ENCODE measurements at regions not wholly inside any gene's neighbourhood (a gene's known extent, or its start where the extent isn't known, plus 50 kb on each side); places are given as distances from the start of the nearest gene placed in this dataset.

- no peak for DNase-seq (ENCODE audit: low spot score)
- H3K27ac ChIP-seq: no peak overlapping the region
- TF ChIP-seq, protein P1, sequence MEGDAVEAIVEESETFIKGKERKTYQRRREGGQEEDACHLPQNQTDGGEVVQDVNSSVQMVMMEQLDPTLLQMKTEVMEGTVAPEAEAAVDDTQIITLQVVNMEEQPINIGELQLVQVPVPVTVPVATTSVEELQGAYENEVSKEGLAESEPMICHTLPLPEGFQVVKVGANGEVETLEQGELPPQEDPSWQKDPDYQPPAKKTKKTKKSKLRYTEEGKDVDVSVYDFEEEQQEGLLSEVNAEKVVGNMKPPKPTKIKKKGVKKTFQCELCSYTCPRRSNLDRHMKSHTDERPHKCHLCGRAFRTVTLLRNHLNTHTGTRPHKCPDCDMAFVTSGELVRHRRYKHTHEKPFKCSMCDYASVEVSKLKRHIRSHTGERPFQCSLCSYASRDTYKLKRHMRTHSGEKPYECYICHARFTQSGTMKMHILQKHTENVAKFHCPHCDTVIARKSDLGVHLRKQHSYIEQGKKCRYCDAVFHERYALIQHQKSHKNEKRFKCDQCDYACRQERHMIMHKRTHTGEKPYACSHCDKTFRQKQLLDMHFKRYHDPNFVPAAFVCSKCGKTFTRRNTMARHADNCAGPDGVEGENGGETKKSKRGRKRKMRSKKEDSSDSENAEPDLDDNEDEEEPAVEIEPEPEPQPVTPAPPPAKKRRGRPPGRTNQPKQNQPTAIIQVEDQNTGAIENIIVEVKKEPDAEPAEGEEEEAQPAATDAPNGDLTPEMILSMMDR (IDR thresholded peaks at IDR 0.05): no peak
- H3K4me3 ChIP-seq: no peak overlapping the region
Observed at GRCh38 chr9:108014353-108014752, 524.8 kb upstream of the KLF4 start.

GRCh38 chr9:108012886-108013665, 523.5 kb upstream of the KLF4 start:
- H3K27ac ChIP-seq: no peak overlapping the region
- DNase-seq (ENCODE audit: low spot score): no peak
- H3K4me3 ChIP-seq: no peak overlapping the region
- TF ChIP-seq, protein P1 (IDR thresholded peaks at IDR 0.05): no peak

- H3K4me3 ChIP-seq: no peak overlapping the region
- no peak for DNase-seq (ENCODE audit: low spot score)
- TF ChIP-seq, protein P1 (IDR thresholded peaks at IDR 0.05): no peak
- no peak overlapping the region for H3K27ac ChIP-seq
Observed at GRCh38 chr9:108012405-108012804, 522.8 kb upstream of the KLF4 start.

GRCh38 chr9:108003526-108003925, 514.0 kb upstream of the KLF4 start:
- no peak overlapping the region for H3K27ac ChIP-seq
- TF ChIP-seq, protein P1 (IDR thresholded peaks at IDR 0.05): no peak
- no peak for DNase-seq (ENCODE audit: low spot score)
- H3K4me3 ChIP-seq: no peak overlapping the region

DNA sequence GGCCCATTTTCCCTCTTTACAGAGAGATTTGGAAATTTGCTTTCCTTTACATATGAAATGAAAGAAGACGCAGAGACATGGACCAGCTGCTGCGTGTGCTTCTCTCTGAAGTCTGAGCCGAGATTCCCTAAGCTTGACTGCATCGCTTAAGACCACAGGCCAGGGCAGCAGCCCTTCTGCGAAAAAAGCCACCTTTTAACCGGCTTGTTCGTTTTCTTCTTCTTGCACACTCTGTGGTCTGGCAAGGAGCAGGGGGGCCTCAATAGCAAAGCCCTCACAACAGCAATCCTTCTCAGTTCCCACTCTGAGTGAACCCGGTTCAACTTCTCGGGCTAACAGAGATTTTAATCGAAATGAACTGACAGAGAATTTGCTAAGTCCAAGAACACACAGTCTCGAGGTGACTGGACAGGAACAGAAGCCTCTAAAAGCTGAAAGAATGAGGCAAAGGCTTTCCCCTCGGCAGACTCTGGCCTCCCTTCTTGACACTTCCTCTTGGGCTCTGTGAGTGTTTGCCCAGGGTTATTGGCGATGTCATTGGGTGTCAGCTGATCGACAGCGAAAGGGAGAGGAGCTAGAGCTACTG, 512.9 kb upstream of the KLF4 start:
- no peak for DNase-seq (ENCODE audit: low spot score)
- TF ChIP-seq, protein P1 (IDR thresholded peaks at IDR 0.05): no peak
- no peak overlapping the region for H3K27ac ChIP-seq
- H3K4me3 ChIP-seq: no peak overlapping the region

GRCh38 chr9:108001237-108001636, 511.7 kb upstream of the KLF4 start:
- TF ChIP-seq, protein P1 (IDR thresholded peaks at IDR 0.05): no peak
- DNase-seq (ENCODE audit: low spot score): no peak
- Histone ChIP-seq H3K4me3 (no peak overlapping the region), H3K27ac (no peak overlapping the region)

DNA sequence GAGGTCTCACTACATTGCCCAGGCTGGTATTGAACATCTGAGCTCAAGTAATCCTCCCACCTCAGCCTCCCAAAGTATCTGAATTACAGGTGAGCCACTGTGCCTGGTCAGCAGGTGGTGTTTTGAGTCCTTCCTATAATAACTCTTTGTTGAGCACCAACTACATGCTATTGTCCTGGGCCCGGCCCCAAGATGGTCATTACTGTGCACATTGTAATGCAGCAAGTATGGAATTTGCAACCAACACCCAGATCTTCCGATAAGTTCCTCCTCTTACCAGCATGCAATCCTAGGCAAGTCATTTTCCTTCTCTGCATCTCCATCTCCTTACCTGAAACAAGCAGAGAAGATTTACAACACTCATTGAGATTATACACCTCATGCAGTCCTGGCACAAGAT, 510.3 kb upstream of the KLF4 start:
- no peak for DNase-seq (ENCODE audit: low spot score)
- no peak overlapping the region for H3K4me3 ChIP-seq
- TF ChIP-seq, protein P1 (IDR thresholded peaks at IDR 0.05): no peak
- H3K27ac ChIP-seq: no peak overlapping the region
